IMR-90 (cell line): ENCODE measurements at regions not wholly inside any gene's neighbourhood (a gene's known extent, or its start where the extent isn't known, plus 50 kb on each side); places are given as distances from the start of the nearest gene placed in this dataset.

ENCODE experiments used
- ATAC-seq: fragments of 200-7000 bp; cut with Tn5 transposase; 2 replicates; pipeline ENCODE4 v1.9.1; 2020; ENCODE audit warnings: low read depth, mild to moderate bottlenecking, moderate library complexity
- BruUV-seq: library from RNA; stranded (reverse); fragments of 400-500 nt; replicated peaks from 2 replicates; lab custom pipeline; 2021; lab: Mats Ljungman, UMichigan
- CTCF ChIA-PET: fragments of 300-600 bp; formaldehyde crosslinking; extraction: SDS; loops from one replicate; lab custom pipeline; 2021; ENCODE audit warnings: antibody characterized with exemption; lab: Yijun Ruan, JAX
- POLR2A ChIA-PET: fragments of 300-600 bp; sonication (Branson Sonifier 250); formaldehyde crosslinking; loops from one replicate; lab custom pipeline; 2022; ENCODE audit warnings: antibody characterized with exemption; ENCODE audit not compliant: unreplicated experiment; lab: Charles Lee
- DNase-seq: peaks from one replicate; pipeline ENCODE4 v3.0.0; 2013
- H2AFZ ChIP-seq: replicated peaks from 2 replicates; pipeline ENCODE3; 2013; ENCODE audit warnings: low read length, mild to moderate bottlenecking; ENCODE audit not compliant: poor library complexity
- H2AK5ac ChIP-seq: 2 replicates; pipeline ENCODE4 v1.6.1; 2013; ENCODE audit warnings: low read depth, low read length, inconsistent platforms
- H2AK9ac ChIP-seq: replicated peaks from 2 replicates; pipeline ENCODE3; 2013; ENCODE audit warnings: mild to moderate bottlenecking, low read depth, low read length, moderate library complexity; ENCODE audit not compliant: poor library complexity
- H2BK120ac ChIP-seq: 2 replicates; pipeline ENCODE4 v1.6.1; 2013; ENCODE audit warnings: low read depth, low read length, inconsistent platforms
- H2BK15ac ChIP-seq: 3 replicates; pipeline ENCODE4 v1.6.1; 2013; ENCODE audit warnings: low read depth, low read length, inconsistent platforms
- H2BK20ac ChIP-seq: 2 replicates; pipeline ENCODE4 v1.6.1; 2013; ENCODE audit warnings: low read depth, mild to moderate bottlenecking, inconsistent platforms, low read length, moderate library complexity
- H2BK5ac ChIP-seq: 2 replicates; pipeline ENCODE4 v1.6.1; 2013; ENCODE audit warnings: mild to moderate bottlenecking, low read depth, low read length, inconsistent platforms; ENCODE audit not compliant: poor library complexity, severe bottlenecking
- H3K14ac ChIP-seq: replicated peaks from 2 replicates; pipeline ENCODE4 v1.6.1; 2013; ENCODE audit warnings: low read depth, low read length, inconsistent platforms
- H3K18ac ChIP-seq: 2 replicates; pipeline ENCODE4 v1.6.1; 2013; ENCODE audit warnings: low read depth, low read length, control low read depth
- H3K23ac ChIP-seq: 2 replicates; pipeline ENCODE4 v1.6.1; 2013; ENCODE audit warnings: low read depth, low read length, inconsistent platforms
- H3K27ac ChIP-seq: 2 replicates; pipeline ENCODE4 v1.5.1; 2013; ENCODE audit warnings: mild to moderate bottlenecking, control low read depth, low read length; ENCODE audit not compliant: insufficient read depth
- H3K27me3 ChIP-seq: 2 replicates; pipeline ENCODE4 v1.6.1; 2013; ENCODE audit warnings: low read length; ENCODE audit not compliant: control insufficient read depth, insufficient read depth
- H3K36me3 ChIP-seq: 2 replicates; pipeline ENCODE4 v1.6.1; 2013; ENCODE audit warnings: low read length, mixed read lengths; ENCODE audit not compliant: control insufficient read depth, insufficient read depth
- H3K4ac ChIP-seq: 2 replicates; pipeline ENCODE4 v1.6.1; 2013; ENCODE audit warnings: low read depth, low read length, inconsistent platforms
- H3K4me1 ChIP-seq: 2 replicates; pipeline ENCODE4 v1.6.1; 2013; ENCODE audit warnings: low read length, mixed read lengths; ENCODE audit not compliant: control insufficient read depth, insufficient read depth
- H3K4me2 ChIP-seq: 2 replicates; pipeline ENCODE4 v1.6.1; 2013; ENCODE audit warnings: low read depth, mild to moderate bottlenecking, control low read depth, low read length, moderate library complexity
- H3K4me3 ChIP-seq: 2 replicates; pipeline ENCODE4 v1.5.1; 2013; ENCODE audit warnings: low read depth, mild to moderate bottlenecking, control low read depth, low read length, moderate library complexity; ENCODE audit not compliant: insufficient read depth
- H3K56ac ChIP-seq: 2 replicates; pipeline ENCODE4 v1.6.1; 2013; ENCODE audit warnings: low read length, inconsistent platforms; ENCODE audit not compliant: insufficient read depth; ENCODE audit errors: extremely low read depth
- H3K79me1 ChIP-seq, 2 experiments: 2 replicates each; pipeline ENCODE4 v1.6.1; 2013; ENCODE audit warnings: low read length in 2 of 2, inconsistent platforms in 1 of 2, low read depth in 1 of 2
- H3K9ac ChIP-seq: 2 replicates; pipeline ENCODE4 v1.6.1; 2013; ENCODE audit warnings: low read depth, low read length, control low read depth
- H3K9me1 ChIP-seq: 2 replicates; pipeline ENCODE4 v1.6.1; 2013; ENCODE audit warnings: low read length, inconsistent platforms; ENCODE audit not compliant: insufficient read depth
- H3K9me3 ChIP-seq: 2 replicates; pipeline ENCODE4 v1.6.1; 2013; ENCODE audit warnings: low read length; ENCODE audit not compliant: control insufficient read depth, insufficient read depth
- H4K20me1 ChIP-seq: 2 replicates; pipeline ENCODE4 v1.6.1; 2013; ENCODE audit warnings: low read length, inconsistent platforms; ENCODE audit not compliant: insufficient read depth
- H4K5ac ChIP-seq: 2 replicates; pipeline ENCODE4 v1.6.1; 2013; ENCODE audit warnings: mild to moderate bottlenecking, low read depth, low read length, control low read depth
- H4K8ac ChIP-seq, 2 experiments: 2 replicates each; pipeline ENCODE4 v1.6.1; 2013; ENCODE audit warnings: low read depth in 2 of 2, low read length in 2 of 2, control low read depth in 1 of 2, inconsistent platforms in 1 of 2
- H4K91ac ChIP-seq: 2 replicates; pipeline ENCODE4 v1.6.1; 2013; ENCODE audit warnings: low read depth, low read length, inconsistent platforms; ENCODE audit not compliant: insufficient read depth
- BHLHE40 ChIP-seq: fragments of 150-350 bp; IDR thresholded peaks from 2 replicates; pipeline ENCODE4 v1.6.1; 2016; ENCODE audit warnings: mild to moderate bottlenecking, low read depth, low read length
- CEBPB ChIP-seq: IDR thresholded peaks from 2 replicates; pipeline ENCODE4 v1.6.1; 2012; ENCODE audit warnings: low read depth, low read length, improper control_type of control experiment
- CHD1 ChIP-seq: IDR thresholded peaks from 2 replicates; pipeline ENCODE4 v1.6.1; 2012; ENCODE audit warnings: low read depth, low read length, improper control_type of control experiment
- FOS ChIP-seq: fragments of 150-350 bp; IDR thresholded peaks from 2 replicates; pipeline ENCODE4 v1.6.1; 2016; ENCODE audit warnings: low read depth, low read length
- MAFK ChIP-seq: IDR thresholded peaks from 2 replicates; pipeline ENCODE4 v1.6.1; 2012; ENCODE audit warnings: low read depth, low read length, improper control_type of control experiment
- RAD21 ChIP-seq: IDR thresholded peaks from 2 replicates; pipeline ENCODE4 v1.6.1; 2012; ENCODE audit warnings: low read length, improper control_type of control experiment
- SMC3 ChIP-seq: fragments of 150-350 bp; IDR thresholded peaks from 2 replicates; pipeline ENCODE4 v1.6.1; 2016; ENCODE audit warnings: low read depth, mild to moderate bottlenecking, antibody characterized with exemption, low read length, moderate library complexity
- USF2 ChIP-seq: fragments of 150-350 bp; IDR thresholded peaks from 2 replicates; pipeline ENCODE4 v1.6.1; 2017; ENCODE audit warnings: mild to moderate bottlenecking, antibody characterized with exemption, low read length, low read depth
- WGBS, 2 experiments: methylation state at CpG; one replicate each; pipeline versions ENCODE4 v1.1.5 to v1.1.7; 2013; ENCODE audit warnings: missing lambda C conversion rate in 2 of 2; ENCODE audit not compliant: insufficient read length in 1 of 2; ENCODE audit errors: extremely low coverage in 2 of 2; 5-methylcytosine and 5-hydroxymethylcytosine counted together
- dilution Hi-C: fragments of 300-500 bp; cut with HindIII; formaldehyde crosslinking; loops from one replicate; pipeline ENCODE4 v1.14.3; 2018; ENCODE audit warnings: low sequenced_read_pairs; ENCODE audit not compliant: unreplicated experiment
- in situ Hi-C: fragments of 300-500 bp; cut with MboI; formaldehyde crosslinking; loops from 3 replicates; pipeline ENCODE4 v1.14.3; 2019; ENCODE audit warnings: low sequenced_read_pairs, inconsistent platforms, mixed read lengths
- intact Hi-C: fragments of 100-400 bp; cut with micrococcal nuclease; formaldehyde crosslinking; loops from 2 replicates; pipeline ENCODE4 v1.10.0; 2022

- intact Hi-C loops, result no loop called here
- in situ Hi-C loops, result no loop called here
- H4K91ac ChIP-seq, result no peak overlapping the region
- H2BK5ac ChIP-seq, result no peak overlapping the region
- H2BK15ac ChIP-seq, result no peak overlapping the region
- CTCF ChIA-PET, result no interaction called here
- no peak overlapping the region for H4K5ac ChIP-seq
- H3K79me1 ChIP-seq, result no peaks in the 10 kb centered on the region
- no peak overlapping the region for H3K27ac ChIP-seq
- POLR2A ChIA-PET, result no interaction called here
- H3K9ac ChIP-seq, result no peak overlapping the region
- H3K4ac ChIP-seq, result no peak overlapping the region
- dilution Hi-C loops, result no loop called here
- no peak overlapping the region for H2AK9ac ChIP-seq
- no peak overlapping the region for H3K4me2 ChIP-seq
- no peak overlapping the region for H2AFZ ChIP-seq
- H3K9me3 ChIP-seq, result no peaks in the 10 kb centered on the region
- no peak overlapping the region; the same call in 1 of the 2 replicates for H3K18ac ChIP-seq
- H4K20me1 ChIP-seq, result no peaks in the 10 kb centered on the region
- no peak overlapping the region for H4K8ac ChIP-seq
- peak; percentile 42 for ATAC-seq
- peaks cover 3% of the 10 kb centered on the region; the same call in 1 of the 2 replicates for H3K27me3 ChIP-seq
- no peak overlapping the region for H3K14ac ChIP-seq
- no peak for DNase-seq
- H3K4me1 ChIP-seq, result peaks cover 1% of the 10 kb centered on the region; the same call in 1 of the 2 replicates
- no peaks in the 10 kb centered on the region for H3K9me1 ChIP-seq
- H2BK20ac ChIP-seq, result no peak overlapping the region; the same call in 1 of the 2 replicates
- no peak overlapping the region for H3K4me3 ChIP-seq
- no peak overlapping the region for H3K23ac ChIP-seq
- H2BK120ac ChIP-seq, result no peak overlapping the region
- TF ChIP-seq FOS, result no peak
- TF ChIP-seq RAD21, result no peak
- TF ChIP-seq USF2, result no peak
- TF ChIP-seq SMC3, result no peak
- TF ChIP-seq CHD1, result no peak
- TF ChIP-seq BHLHE40, result no peak
- no peak for TF ChIP-seq MAFK
- no peak for TF ChIP-seq CEBPB
- no TSS peak for BruUV-seq
- no peak overlapping the region for H2AK5ac ChIP-seq
- no peaks in the 10 kb centered on the region for H3K36me3 ChIP-seq
- 57% methylated on average over 3 of the region's 3 CpGs; no CpG with 5 or more reads in 1 of the 2 experiments for WGBS, 2 experiments
- H3K56ac ChIP-seq, result no peak overlapping the region
Measured at GRCh38 chr14:58755031-58755925, 117.5 kb downstream of the DACT1 start.
